Activated CD8-positive, alpha-beta T cell treated with anti-CD3 and anti-CD28 coated beads for 36 hours (primary cell): ENCODE measurements at regions not wholly inside any gene's neighbourhood (a gene's known extent, or its start where the extent isn't known, plus 50 kb on each side); places are given as distances from the start of the nearest gene placed in this dataset.

Experiments
- ATAC-seq: fragments of 200-7000 bp; cut with Tn5 transposase; one replicate; pipeline ENCODE4 v1.10.0; 2021; ENCODE audit warnings: mild to moderate bottlenecking, moderate library complexity
- CTCF ChIA-PET: fragments of 350-600 bp; sonication (Branson Sonifier 250); formaldehyde crosslinking; loops from one replicate; lab custom pipeline; 2021; ENCODE audit warnings: antibody characterized with exemption; lab: Charles Lee
- POLR2A ChIA-PET: fragments of 350-600 bp; sonication (Branson Sonifier 250); formaldehyde crosslinking; loops from one replicate; lab custom pipeline; 2021; ENCODE audit warnings: antibody characterized with exemption; lab: Charles Lee
- DNase-seq: peaks from one replicate; pipeline ENCODE4 v3.0.0-alpha.2; 2020
- H3K27ac Mint-ChIP-seq: one replicate; pipeline ENCODE4 v1.8.0; 2021; ENCODE audit warnings: mild to moderate bottlenecking, mixed read lengths
- H3K27me3 Mint-ChIP-seq: one replicate; pipeline ENCODE4 v1.8.0; 2021; ENCODE audit warnings: mixed read lengths
- H3K36me3 Mint-ChIP-seq: one replicate; pipeline ENCODE4 v1.8.0; 2021; ENCODE audit warnings: low read depth, mixed read lengths
- H3K4me1 Mint-ChIP-seq: one replicate; pipeline ENCODE4 v1.8.0; 2021; ENCODE audit warnings: low read depth, mixed read lengths
- H3K4me3 Mint-ChIP-seq: one replicate; pipeline ENCODE4 v1.8.0; 2021; ENCODE audit warnings: mild to moderate bottlenecking, moderate library complexity, mixed read lengths
- H3K9me3 Mint-ChIP-seq: one replicate; pipeline ENCODE4 v1.8.0; 2021; ENCODE audit warnings: mixed read lengths
- intact Hi-C: fragments of 100-400 bp; cut with micrococcal nuclease; formaldehyde crosslinking; loops from one replicate; pipeline ENCODE4 v1.10.0; 2022
- TF ChIP-seq, protein P1 (sequence below): fragments of 200-600 bp; IDR thresholded peaks from one replicate; pipeline ENCODE4 v1.8.0; 2022; ENCODE audit warnings: antibody characterized with exemption, mild to moderate bottlenecking

GRCh38 chr7:142359694-142360279 lies 101.9 kb upstream of the PRSS58 start:
- intact Hi-C loops: no loop called here
- CTCF ChIA-PET: interaction anchor here (1.1 to 7.9 kb wide), 12 partner anchors 12 to 507 kb away, joined by 3 to 101 read pairs (median 7); no protein-coding TSS in a partner anchor
- Mint-ChIP-seq H3K27me3 (peaks cover 10% of the 10 kb centered on the region), H3K27ac (no peak overlapping the region), H3K36me3 (no peaks in the 10 kb centered on the region), H3K4me1 (peaks cover 15% of the 10 kb centered on the region), H3K9me3 (no peaks in the 10 kb centered on the region), H3K4me3 (no peak overlapping the region)
- TF ChIP-seq, protein P1, sequence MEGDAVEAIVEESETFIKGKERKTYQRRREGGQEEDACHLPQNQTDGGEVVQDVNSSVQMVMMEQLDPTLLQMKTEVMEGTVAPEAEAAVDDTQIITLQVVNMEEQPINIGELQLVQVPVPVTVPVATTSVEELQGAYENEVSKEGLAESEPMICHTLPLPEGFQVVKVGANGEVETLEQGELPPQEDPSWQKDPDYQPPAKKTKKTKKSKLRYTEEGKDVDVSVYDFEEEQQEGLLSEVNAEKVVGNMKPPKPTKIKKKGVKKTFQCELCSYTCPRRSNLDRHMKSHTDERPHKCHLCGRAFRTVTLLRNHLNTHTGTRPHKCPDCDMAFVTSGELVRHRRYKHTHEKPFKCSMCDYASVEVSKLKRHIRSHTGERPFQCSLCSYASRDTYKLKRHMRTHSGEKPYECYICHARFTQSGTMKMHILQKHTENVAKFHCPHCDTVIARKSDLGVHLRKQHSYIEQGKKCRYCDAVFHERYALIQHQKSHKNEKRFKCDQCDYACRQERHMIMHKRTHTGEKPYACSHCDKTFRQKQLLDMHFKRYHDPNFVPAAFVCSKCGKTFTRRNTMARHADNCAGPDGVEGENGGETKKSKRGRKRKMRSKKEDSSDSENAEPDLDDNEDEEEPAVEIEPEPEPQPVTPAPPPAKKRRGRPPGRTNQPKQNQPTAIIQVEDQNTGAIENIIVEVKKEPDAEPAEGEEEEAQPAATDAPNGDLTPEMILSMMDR: no peak
- POLR2A ChIA-PET: interaction anchor here (1.0 kb wide), 1 partner anchor 451 kb away, joined by 3 read pairs; no protein-coding TSS in a partner anchor
- no peak for ATAC-seq
- DNase-seq: no peak

GRCh38 chr7:142357953-142358520 lies 100.2 kb upstream of the PRSS58 start:
- Mint-ChIP-seq H3K36me3 (no peaks in the 10 kb centered on the region), H3K4me1 (peaks cover 24% of the 10 kb centered on the region), H3K9me3 (no peaks in the 10 kb centered on the region), H3K27me3 (peaks cover 4% of the 10 kb centered on the region), H3K27ac (no peak overlapping the region), H3K4me3 (no peak overlapping the region)
- ChIA-PET POLR2A (interaction anchor here (1.0 kb wide), 1 partner anchor 11 kb away, joined by 3 read pairs; no protein-coding TSS in a partner anchor), CTCF (interaction anchor here (0.6 to 7.9 kb wide), 20 partner anchors 10 to 382 kb away, joined by 3 to 101 read pairs (median 4); no protein-coding TSS in a partner anchor)
- intact Hi-C loops: no loop called here
- peak; percentile 81 for ATAC-seq
- TF ChIP-seq, protein P1: peak; percentile 78
- DNase-seq: peak; percentile 51

- Mint-ChIP-seq H3K27me3 (peaks cover 2% of the 10 kb centered on the region), H3K4me1 (peaks cover 21% of the 10 kb centered on the region), H3K9me3 (no peaks in the 10 kb centered on the region), H3K27ac (no peak overlapping the region), H3K36me3 (no peaks in the 10 kb centered on the region), H3K4me3 (no peak overlapping the region)
- CTCF ChIA-PET: interaction anchor here (1.4 to 2.7 kb wide), 4 partner anchors 9 to 52 kb away, joined by 4 to 12 read pairs (median 6); no protein-coding TSS in a partner anchor
- no peak for ATAC-seq
- no peak for DNase-seq
- intact Hi-C loops: no loop called here
- POLR2A ChIA-PET: no interaction called here
- TF ChIP-seq, protein P1: no peak
These were observed 98.3 kb upstream of the PRSS58 start for GRCh38 chr7:142356166-142356565.

DNA sequence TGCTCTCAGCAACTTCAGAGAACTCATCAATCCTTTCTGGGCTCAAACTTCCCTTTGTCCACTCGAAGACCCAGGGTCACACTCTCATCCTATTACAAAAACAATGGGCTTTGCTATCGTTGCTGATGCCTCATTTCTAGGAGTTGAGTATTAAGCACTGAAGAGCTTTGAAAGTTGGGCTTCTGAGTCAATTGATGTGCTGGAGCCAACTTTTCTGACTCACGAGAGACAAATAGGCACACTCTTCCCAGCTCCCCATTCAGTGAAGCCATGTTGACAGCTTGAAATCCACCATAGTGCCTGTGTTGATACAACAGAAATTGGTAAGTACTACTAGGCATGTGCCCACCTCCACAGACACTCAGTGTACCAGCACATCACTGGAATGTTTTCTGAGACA lies 97.5 kb upstream of the PRSS58 start:
- ATAC-seq (no peak), DNase-seq (no peak)
- Mint-ChIP-seq H3K27ac (no peak overlapping the region), H3K27me3 (peaks cover 2% of the 10 kb centered on the region), H3K4me3 (no peak overlapping the region), H3K4me1 (peaks cover 21% of the 10 kb centered on the region), H3K9me3 (no peaks in the 10 kb centered on the region), H3K36me3 (no peaks in the 10 kb centered on the region)
- TF ChIP-seq, protein P1: no peak
- CTCF ChIA-PET: interaction anchor here (0.9 to 2.7 kb wide), 8 partner anchors 8 to 128 kb away, joined by 3 to 12 read pairs (median 4); no protein-coding TSS in a partner anchor
- intact Hi-C loops: no loop called here
- POLR2A ChIA-PET: interaction anchor here (0.9 kb wide), 1 partner anchor 28 kb away, joined by 3 read pairs; no protein-coding TSS in a partner anchor
